Kidney glomerular epithelial cell (primary cell): ENCODE measurements at regions not wholly inside any gene's neighbourhood (a gene's known extent, or its start where the extent isn't known, plus 50 kb on each side); places are given as distances from the start of the nearest gene placed in this dataset.
A peak's percentile ranks its signal among the peaks of the same experiment; 100 is the strongest.
"Not testable (repeated sequence)": the region's sequence is repeated elsewhere in the genome, so short reads cannot be mapped to it uniquely, and the experiment has no call there.

Source experiments
- DNase-seq: peaks from one replicate; lab custom pipeline; 2025; lab: John Stamatoyannopoulos, UW

- peak; percentile 54 for DNase-seq
Measured at GRCh38 chr3:171980578-171981270, 58.7 kb upstream of the FNDC3B start.

- DNase-seq = no peak
Measured at GRCh38 chr3:171981271-171981605, 58.1 kb upstream of the FNDC3B start.

DNA sequence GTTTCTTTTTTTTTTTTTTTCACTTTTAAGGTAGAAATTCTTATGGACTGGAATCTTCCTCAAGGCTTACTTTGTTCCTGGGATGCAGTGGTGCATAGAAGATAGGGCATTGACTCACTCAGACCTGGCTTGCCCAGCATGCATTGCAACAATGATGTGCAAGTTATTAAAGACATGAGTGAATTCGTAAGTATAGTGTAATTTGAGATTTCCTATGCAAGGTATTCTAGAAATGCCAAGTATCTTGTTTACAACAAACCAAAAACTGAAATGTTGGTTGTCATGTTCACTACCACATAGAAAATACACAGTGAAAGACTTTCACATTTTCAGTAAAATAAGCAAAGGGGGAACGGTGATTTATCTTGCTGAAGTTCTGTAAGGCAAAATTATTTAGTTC is 56.5 kb upstream of the FNDC3B start:
- DNase-seq = peak; percentile 38

DNA sequence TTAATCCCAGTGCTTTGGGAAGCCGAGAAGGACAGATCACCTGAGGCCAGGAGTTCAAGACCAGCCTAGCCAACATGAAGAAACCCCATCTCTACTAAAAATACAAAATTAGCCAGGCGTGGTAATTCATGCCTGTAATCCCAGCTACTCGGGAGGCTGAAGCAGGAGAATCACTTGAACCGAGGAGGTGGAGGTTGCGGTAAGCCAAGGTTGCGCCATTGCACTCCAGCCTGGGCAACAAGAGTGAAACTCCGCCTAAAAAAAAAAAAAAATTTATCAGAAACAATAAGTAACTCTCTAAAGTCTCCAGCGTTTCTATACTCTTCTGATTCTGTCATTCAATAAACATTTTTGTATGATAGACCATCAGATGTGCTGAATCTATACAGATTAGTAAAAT is 55.7 kb upstream of the FNDC3B start:
- not testable (repeated sequence) for DNase-seq

DNA sequence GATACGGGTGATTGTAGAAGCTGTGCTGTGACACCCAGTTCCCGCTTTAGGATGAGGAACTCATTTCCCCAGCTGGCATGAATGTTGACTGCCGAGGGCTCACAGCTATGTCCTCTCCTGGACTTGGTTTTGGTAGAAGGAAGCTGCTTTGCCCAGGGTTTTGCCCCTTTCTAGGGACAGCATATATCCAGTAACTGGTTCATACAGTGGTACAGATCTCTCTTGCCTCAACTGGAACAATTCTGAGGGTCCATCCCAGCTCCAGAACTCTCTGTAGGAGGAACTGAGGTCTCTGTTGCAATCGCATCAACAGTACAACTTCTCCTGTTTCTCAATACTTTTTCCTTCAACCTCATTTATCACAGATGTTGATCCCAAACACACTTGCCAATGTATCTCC is 54.5 kb upstream of the FNDC3B start:
- no peak for DNase-seq

DNA sequence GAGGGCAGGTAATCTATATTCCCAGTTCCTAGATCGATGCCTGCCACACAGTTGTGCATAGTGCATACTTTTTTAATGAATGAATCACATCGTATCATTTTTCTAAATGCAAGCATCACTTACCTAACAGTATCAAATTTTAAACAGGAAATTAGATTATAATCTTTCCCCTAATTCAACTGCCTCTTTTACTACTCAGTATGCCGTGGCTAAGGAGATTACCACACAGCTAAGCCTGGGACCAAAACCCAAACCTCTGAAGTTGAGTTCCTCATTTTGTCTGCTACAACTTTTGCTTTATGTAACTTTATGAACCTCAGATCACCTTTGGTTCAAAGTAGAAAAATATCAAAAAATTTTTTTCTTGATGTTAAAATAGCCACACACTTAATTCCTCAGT is 53.2 kb upstream of the FNDC3B start:
- DNase-seq = no peak

- DNase-seq = no peak
Measured at GRCh38 chr3:171986757-171987518, 52.4 kb upstream of the FNDC3B start.
